H1 (cell line): ENCODE measurements at regions not wholly inside any gene's neighbourhood (a gene's known extent, or its start where the extent isn't known, plus 50 kb on each side); places are given as distances from the start of the nearest gene placed in this dataset.

Experiments used
- CTCF ChIA-PET: fragments of 300-600 bp; sonication (Branson Sonifier 250); formaldehyde crosslinking; loops from one replicate; lab custom pipeline; 2021; ENCODE audit not compliant: partially characterized antibody; lab: Charles Lee
- POLR2A ChIA-PET: fragments of 300-600 bp; sonication (Branson Sonifier 250); formaldehyde crosslinking; loops from one replicate; lab custom pipeline; 2021; ENCODE audit warnings: inconsistent platforms; ENCODE audit not compliant: partially characterized antibody; lab: Charles Lee
- DNase-seq, 2 experiments: peaks; one replicate each; pipeline versions ENCODE4 v3.0.0 to v3.0.0-alpha.2; 2010 to 2022; ENCODE audit warnings: low spot score in 2 of 2, low read depth in 1 of 2, mixed read lengths in 1 of 2
- FAIRE-seq: peaks from 2 replicates; lab custom pipeline; 2011; peaks lifted over from hg19 to GRCh38; lab: Jason Lieb, UNC
- H2AFZ ChIP-seq: 2 replicates; pipeline ENCODE4 v1.8.1; 2012; ENCODE audit warnings: low read length, inconsistent platforms
- H2AK5ac ChIP-seq: 2 replicates; pipeline ENCODE4 v1.6.1; 2013; ENCODE audit warnings: low read depth, low read length
- H2BK120ac ChIP-seq: replicated peaks from 2 replicates; pipeline ENCODE3; 2013; ENCODE audit warnings: low read depth, low read length, inconsistent platforms
- H2BK12ac ChIP-seq: 2 replicates; pipeline ENCODE4 v1.6.1; 2013; ENCODE audit warnings: low read depth, low read length
- H2BK15ac ChIP-seq: 2 replicates; pipeline ENCODE4 v1.6.1; 2013; ENCODE audit warnings: low read length
- H2BK20ac ChIP-seq: 2 replicates; pipeline ENCODE4 v1.6.1; 2013; ENCODE audit warnings: low read length
- H2BK5ac ChIP-seq: 2 replicates; pipeline ENCODE4 v1.6.1; 2013; ENCODE audit warnings: low read depth, low read length
- H3K14ac ChIP-seq: 2 replicates; pipeline ENCODE4 v1.6.1; 2013; ENCODE audit warnings: inconsistent platforms; ENCODE audit not compliant: insufficient read length
- H3K18ac ChIP-seq: 2 replicates; pipeline ENCODE4 v1.6.1; 2013; ENCODE audit warnings: low read length; ENCODE audit errors: extremely low read depth
- H3K23ac ChIP-seq: 2 replicates; pipeline ENCODE4 v1.6.1; 2013; ENCODE audit warnings: inconsistent platforms; ENCODE audit not compliant: insufficient read length
- H3K23me2 ChIP-seq: 2 replicates; pipeline ENCODE4 v1.6.1; 2013; ENCODE audit warnings: low read depth, low read length
- H3K27ac ChIP-seq: 2 replicates; pipeline ENCODE4 v1.6.1; 2011; ENCODE audit warnings: low read depth, low read length, inconsistent platforms
- H3K27me3 ChIP-seq, 4 experiments: replicated peaks in 1 of 4; 1 replicate in 1 of 4; 2 replicates in 3 of 4; pipeline versions ENCODE4 v1.6.1 to v1.8.1; 2011 to 2013; ENCODE audit warnings: low read length in 3 of 4, mild to moderate bottlenecking in 3 of 4, inconsistent platforms in 2 of 4, mixed read lengths in 2 of 4, moderate library complexity in 1 of 4; ENCODE audit not compliant: control insufficient read depth in 3 of 4, insufficient read depth in 3 of 4; ENCODE audit errors: extremely low read depth in 1 of 4
- H3K36me3 ChIP-seq, 4 experiments: 2 replicates each; pipeline versions ENCODE4 v1.6.1 to v1.8.1; 2011 to 2013; ENCODE audit warnings: mild to moderate bottlenecking in 4 of 4, low read length in 3 of 4, moderate library complexity in 2 of 4, control low read depth in 1 of 4, inconsistent platforms in 1 of 4; ENCODE audit not compliant: insufficient read depth in 4 of 4, control insufficient read depth in 2 of 4
- H3K4ac ChIP-seq: replicated peaks from 2 replicates; pipeline ENCODE3; 2013; ENCODE audit warnings: low read length, low read depth, mixed read lengths, inconsistent platforms; ENCODE audit not compliant: insufficient read length
- H3K4me1 ChIP-seq, 4 experiments: replicated peaks in 1 of 4; 1 replicate in 1 of 4; 2 replicates in 3 of 4; pipeline versions ENCODE4 v1.6.1 to v1.8.1; 2011 to 2013; ENCODE audit warnings: low read length in 3 of 4, inconsistent platforms in 2 of 4, mixed read lengths in 1 of 4; ENCODE audit not compliant: insufficient read depth in 4 of 4, control insufficient read depth in 3 of 4
- H3K4me2 ChIP-seq, 2 experiments: 2 replicates each; pipeline versions ENCODE4 v1.6.1 to v1.8.1; 2011 to 2013; ENCODE audit warnings: low read depth in 2 of 2, low read length in 2 of 2, control low read depth in 1 of 2, inconsistent platforms in 1 of 2, mild to moderate bottlenecking in 1 of 2; ENCODE audit not compliant: insufficient read depth in 1 of 2
- H3K4me3 ChIP-seq, 4 experiments: fragments of 200-600, 300-600 bp in 1 of 4; sonication (generic), shearing (Covaris generic), sonication (Bioruptor Twin) in 1 of 4; 2 replicates each; pipeline versions ENCODE4 v1.5.1 to v1.8.1; 2011 to 2016; ENCODE audit warnings: low read length in 4 of 4, low read depth in 3 of 4, control low read depth in 2 of 4, inconsistent platforms in 2 of 4, mild to moderate bottlenecking in 2 of 4, mixed read lengths in 1 of 4, moderate library complexity in 1 of 4; ENCODE audit not compliant: insufficient read depth in 2 of 4; ENCODE audit errors: extremely low read depth in 1 of 4
- H3K56ac ChIP-seq: replicated peaks from 2 replicates; pipeline ENCODE3; 2013; ENCODE audit warnings: low read depth, mild to moderate bottlenecking, mixed read lengths, low read length, inconsistent platforms; ENCODE audit not compliant: insufficient read length
- H3K79me1 ChIP-seq: 2 replicates; pipeline ENCODE4 v1.6.1; 2013; ENCODE audit warnings: low read depth, low read length, control low read depth
- H3K79me2 ChIP-seq, 2 experiments: 2 replicates each; pipeline versions ENCODE4 v1.6.1 to v1.8.1; 2012 to 2013; ENCODE audit warnings: low read length in 2 of 2, mild to moderate bottlenecking in 2 of 2, inconsistent platforms in 1 of 2; ENCODE audit not compliant: insufficient read depth in 2 of 2, control insufficient read depth in 1 of 2
- H3K9ac ChIP-seq, 4 experiments: replicated peaks in 1 of 4; 1 replicate in 1 of 4; 2 replicates in 3 of 4; pipeline versions ENCODE4 v1.6.1 to v1.8.1; 2011 to 2013; ENCODE audit warnings: low read depth in 3 of 4, low read length in 3 of 4, control low read depth in 2 of 4, mild to moderate bottlenecking in 2 of 4, moderate library complexity in 2 of 4, inconsistent platforms in 1 of 4; ENCODE audit errors: extremely low read depth in 1 of 4
- H3K9me3 ChIP-seq, 2 experiments: 2 replicates each; pipeline versions ENCODE4 v1.6.1 to v1.8.1; 2012 to 2013; ENCODE audit warnings: mild to moderate bottlenecking in 2 of 2, moderate library complexity in 2 of 2, control low read depth in 1 of 2, inconsistent platforms in 1 of 2, low read depth in 1 of 2, low read length in 1 of 2, mixed read lengths in 1 of 2; ENCODE audit not compliant: insufficient read depth in 2 of 2
- H4K20me1 ChIP-seq, 2 experiments: replicated peaks in 1 of 2; 2 replicates each; pipeline versions ENCODE3 to v1.8.1; 2011 to 2013; ENCODE audit warnings: inconsistent platforms in 2 of 2, low read length in 2 of 2, mild to moderate bottlenecking in 1 of 2; ENCODE audit not compliant: insufficient read depth in 2 of 2, control insufficient read depth in 1 of 2
- H4K5ac ChIP-seq: 2 replicates; pipeline ENCODE4 v1.6.1; 2013; ENCODE audit warnings: low read length, low read depth, mixed read lengths, inconsistent platforms; ENCODE audit not compliant: insufficient read length
- H4K8ac ChIP-seq: 2 replicates; pipeline ENCODE4 v1.8.0; 2013; ENCODE audit warnings: mild to moderate bottlenecking, moderate library complexity, low read length, inconsistent platforms; ENCODE audit not compliant: insufficient read depth; ENCODE audit errors: extremely low read depth
- H4K91ac ChIP-seq: replicated peaks from 2 replicates; pipeline ENCODE3; 2013; ENCODE audit warnings: low read length, mixed read lengths, inconsistent platforms; ENCODE audit not compliant: insufficient read length
- BCL11A ChIP-seq, 2 experiments: IDR thresholded peaks; one replicate each; pipeline ENCODE4 v1.6.1; 2011; ENCODE audit warnings: low read depth in 2 of 2, low read length in 2 of 2, mild to moderate bottlenecking in 2 of 2
- CHD2 ChIP-seq: IDR thresholded peaks from 2 replicates; pipeline ENCODE4 v1.6.1; 2012; ENCODE audit warnings: low read length, improper control_type of control experiment
- KDM4A ChIP-seq: IDR thresholded peaks from one replicate; pipeline ENCODE4 v1.7.1; 2012; ENCODE audit warnings: low read depth, mild to moderate bottlenecking, moderate library complexity, low read length, inconsistent platforms; ENCODE audit not compliant: severe bottlenecking
- MAFK ChIP-seq: IDR thresholded peaks from 2 replicates; pipeline ENCODE4 v1.6.1; 2012; ENCODE audit warnings: low read depth, mild to moderate bottlenecking, improper control_type of control experiment, low read length
- POLR2AphosphoS5 ChIP-seq: IDR thresholded peaks from 2 replicates; pipeline ENCODE4 v1.6.1; 2011; ENCODE audit warnings: low read depth, low read length
- RAD21 ChIP-seq, 2 experiments: IDR thresholded peaks in 1 of 2; conservative IDR thresholded peaks in 1 of 2; 2 replicates each; pipeline ENCODE4 v1.6.1; 2011; ENCODE audit warnings: low read depth in 2 of 2, low read length in 2 of 2, improper control_type of control experiment in 1 of 2, inconsistent platforms in 1 of 2, mild to moderate bottlenecking in 1 of 2, moderate library complexity in 1 of 2
- RBBP5 ChIP-seq: IDR thresholded peaks from 2 replicates; pipeline ENCODE4 v1.7.1; 2012; ENCODE audit warnings: low read depth, mild to moderate bottlenecking, inconsistent platforms, low read length, moderate library complexity, borderline replicate concordance
- SIX5 ChIP-seq: IDR thresholded peaks from 2 replicates; pipeline ENCODE4 v1.6.1; 2011; ENCODE audit warnings: mild to moderate bottlenecking, low read depth, low read length
- SRF ChIP-seq: IDR thresholded peaks from 2 replicates; pipeline ENCODE4 v1.6.1; 2011; ENCODE audit warnings: mild to moderate bottlenecking, low read depth, low read length, moderate library complexity
- TCF12 ChIP-seq: IDR thresholded peaks from 2 replicates; pipeline ENCODE4 v1.6.1; 2011; ENCODE audit warnings: low read depth, mild to moderate bottlenecking, low read length
- WGBS, 2 experiments: shearing (Covaris generic) in 1 of 2; methylation state at CpG; one replicate each; pipeline versions ENCODE4 v1.1.6 to v1.1.7; 2013 to 2015; ENCODE audit warnings: low lambda C conversion rate in 2 of 2, mixed read lengths in 2 of 2, inconsistent platforms in 1 of 2, low coverage in 1 of 2, missing lambda C conversion rate in 1 of 2; ENCODE audit not compliant: insufficient replicate concordance in 2 of 2, insufficient coverage in 1 of 2, insufficient read length in 1 of 2; ENCODE audit errors: extremely low coverage in 1 of 2, missing lambda C conversion rate in 1 of 2; 5-methylcytosine and 5-hydroxymethylcytosine counted together

GRCh38 chr14:87079416-87079815 is 913.6 kb downstream of the GALC start:
- no peak for FAIRE-seq
- CTCF ChIA-PET, result interaction anchor here (0.7 kb wide), 1 partner anchor 121 kb away, joined by 4 read pairs; no protein-coding TSS in a partner anchor
- TF ChIP-seq RAD21 (IDR thresholded peaks at IDR 0.05 in 1 of 2, conservative IDR thresholded peaks at IDR 0.05 in 1 of 2; ENCODE audit: low read depth in 2 of 2, low read length in 2 of 2) (no peak), BCL11A (IDR thresholded peaks at IDR 0.05; ENCODE audit: low read depth in 2 of 2, low read length in 2 of 2) (no peak), TCF12 (no peak), KDM4A (no peak), POLR2AphosphoS5 (no peak), RBBP5 (no peak), MAFK (no peak), SIX5 (no peak), CHD2 (no peak), SRF (no peak)

More at GRCh38 chr14:87079416-87079815, 913.6 kb downstream of the GALC start:
- no peak overlapping the region for H4K8ac ChIP-seq
- no peak overlapping the region for H2BK120ac ChIP-seq
- H3K79me2 ChIP-seq, result no peaks in the 10 kb centered on the region
- H3K4ac ChIP-seq, result no peak overlapping the region
- H3K9ac ChIP-seq, result no peak overlapping the region
- no peak overlapping the region for H3K4me2 ChIP-seq
- no peak overlapping the region for H4K91ac ChIP-seq
- H2BK15ac ChIP-seq, result no peak overlapping the region
- no peak overlapping the region for H2BK5ac ChIP-seq
- H3K27ac ChIP-seq, result no peak overlapping the region
- H3K9me3 ChIP-seq, result no peaks in the 10 kb centered on the region
- POLR2A ChIA-PET, result no interaction called here
- no peak overlapping the region for H2AK5ac ChIP-seq
- DNase-seq, result no peak
- H3K27me3 ChIP-seq, result no peaks in the 10 kb centered on the region
- H2AFZ ChIP-seq, result no peak overlapping the region
- H3K18ac ChIP-seq, result no peak overlapping the region
- no peak overlapping the region for H3K56ac ChIP-seq
- H3K14ac ChIP-seq, result no peak overlapping the region
- no peaks in the 10 kb centered on the region for H3K36me3 ChIP-seq
- H2BK20ac ChIP-seq, result no peak overlapping the region
- no peaks in the 10 kb centered on the region for H3K23me2 ChIP-seq
- no peak overlapping the region for H3K4me3 ChIP-seq
- no peak overlapping the region for H4K5ac ChIP-seq
- H3K23ac ChIP-seq, result no peak overlapping the region
- 90% methylated on average over 6 of the region's 6 CpGs; no CpG with 5 or more reads in 1 of the 2 experiments for whole genome bisulfite sequencing, 2 experiments
- no peaks in the 10 kb centered on the region; a peak in 2 of 7 replicates for H3K4me1 ChIP-seq
- no peak overlapping the region for H2BK12ac ChIP-seq
- H4K20me1 ChIP-seq, result no peaks in the 10 kb centered on the region
- H3K79me1 ChIP-seq, result no peaks in the 10 kb centered on the region
